Central memory CD8-positive, alpha-beta T cell (primary cell): ENCODE measurements at regions not wholly inside any gene's neighbourhood (a gene's known extent, or its start where the extent isn't known, plus 50 kb on each side); places are given as distances from the start of the nearest gene placed in this dataset.

Experiments used
- ATAC-seq: fragments of 150-1000 bp; cut with Tn5 transposase; replicated peaks from 2 replicates; pipeline ENCODE4 v1.10.0; 2022; ENCODE audit warnings: mild to moderate bottlenecking, moderate FRiP score, moderate number of reproducible peaks; ENCODE audit not compliant: poor library complexity, severe bottlenecking; ENCODE audit errors: extremely low read depth
- DNase-seq, 2 donors: peaks; one replicate each; pipeline ENCODE4 v3.0.0; 2021; ENCODE audit warnings: low spot score in 2 of 2
- H3K27ac Mint-ChIP-seq: one replicate; pipeline ENCODE4 v1.8.0; 2022; ENCODE audit warnings: low read depth, mild to moderate bottlenecking, moderate library complexity, mixed read lengths
- H3K27me3 Mint-ChIP-seq: one replicate; pipeline ENCODE4 v1.8.0; 2022; ENCODE audit warnings: mixed read lengths
- H3K36me3 Mint-ChIP-seq: one replicate; pipeline ENCODE4 v1.8.0; 2022; ENCODE audit warnings: mild to moderate bottlenecking, moderate library complexity, mixed read lengths; ENCODE audit not compliant: insufficient read depth
- H3K4me1 Mint-ChIP-seq: one replicate; pipeline ENCODE4 v1.8.0; 2022; ENCODE audit warnings: mixed read lengths
- H3K4me3 Mint-ChIP-seq: one replicate; pipeline ENCODE4 v1.8.0; 2022; ENCODE audit warnings: mild to moderate bottlenecking, moderate library complexity, mixed read lengths
- H3K9me3 Mint-ChIP-seq: one replicate; pipeline ENCODE4 v1.8.0; 2022; ENCODE audit warnings: mixed read lengths

- no peaks in the 10 kb centered on the region for H3K9me3 Mint-ChIP-seq
- H3K4me3 Mint-ChIP-seq: no peak overlapping the region
- no peaks in the 10 kb centered on the region for H3K27me3 Mint-ChIP-seq
- H3K27ac Mint-ChIP-seq: no peak overlapping the region
- H3K4me1 Mint-ChIP-seq: no peaks in the 10 kb centered on the region
- ATAC-seq: no peak
- H3K36me3 Mint-ChIP-seq: no peaks in the 10 kb centered on the region
- no peak for DNase-seq
Observed at GRCh38 chr2:67041051-67041450, 356.1 kb upstream of the ETAA1 start.

GRCh38 chr2:67043781-67044478, 353.2 kb upstream of the ETAA1 start:
- no peak for ATAC-seq
- no peak overlapping the region for H3K27ac Mint-ChIP-seq
- no peak overlapping the region for H3K4me3 Mint-ChIP-seq
- peaks cover 6% of the 10 kb centered on the region for H3K9me3 Mint-ChIP-seq
- no peaks in the 10 kb centered on the region for H3K36me3 Mint-ChIP-seq
- no peak for DNase-seq
- no peaks in the 10 kb centered on the region for H3K4me1 Mint-ChIP-seq
- H3K27me3 Mint-ChIP-seq: no peaks in the 10 kb centered on the region

- DNase-seq (no peak), ATAC-seq (no peak)
- Mint-ChIP-seq H3K4me3 (no peak overlapping the region), H3K36me3 (no peaks in the 10 kb centered on the region), H3K9me3 (peaks cover 14% of the 10 kb centered on the region), H3K27ac (no peak overlapping the region), H3K27me3 (no peaks in the 10 kb centered on the region), H3K4me1 (no peaks in the 10 kb centered on the region)
Observed at GRCh38 chr2:67046591-67046990, 350.5 kb upstream of the ETAA1 start.

- DNase-seq (no peak), ATAC-seq (no peak)
- Mint-ChIP-seq H3K9me3 (peaks cover 18% of the 10 kb centered on the region), H3K27ac (no peak overlapping the region), H3K4me3 (no peak overlapping the region), H3K27me3 (no peaks in the 10 kb centered on the region), H3K4me1 (no peaks in the 10 kb centered on the region), H3K36me3 (no peaks in the 10 kb centered on the region)
Observed at GRCh38 chr2:67048314-67048713, 348.8 kb upstream of the ETAA1 start.

- DNase-seq (no peak), ATAC-seq (no peak)
- no peaks in the 10 kb centered on the region for H3K27me3 Mint-ChIP-seq
- no peak overlapping the region for H3K4me3 Mint-ChIP-seq
- peaks cover 18% of the 10 kb centered on the region for H3K9me3 Mint-ChIP-seq
- H3K4me1 Mint-ChIP-seq: no peaks in the 10 kb centered on the region
- no peak overlapping the region for H3K27ac Mint-ChIP-seq
- no peaks in the 10 kb centered on the region for H3K36me3 Mint-ChIP-seq
Observed at GRCh38 chr2:67050622-67051021, 346.5 kb upstream of the ETAA1 start.

- H3K9me3 Mint-ChIP-seq: peaks cover 6% of the 10 kb centered on the region
- H3K27ac Mint-ChIP-seq: no peak overlapping the region
- no peaks in the 10 kb centered on the region for H3K27me3 Mint-ChIP-seq
- DNase-seq (no peak), ATAC-seq (no peak)
- no peak overlapping the region for H3K4me3 Mint-ChIP-seq
- no peaks in the 10 kb centered on the region for H3K36me3 Mint-ChIP-seq
- no peaks in the 10 kb centered on the region for H3K4me1 Mint-ChIP-seq
Observed at GRCh38 chr2:67054728-67055127, 342.4 kb upstream of the ETAA1 start.

GRCh38 chr2:67055387-67056304, 341.5 kb upstream of the ETAA1 start:
- no peak overlapping the region for H3K27ac Mint-ChIP-seq
- no peaks in the 10 kb centered on the region for H3K4me1 Mint-ChIP-seq
- no peaks in the 10 kb centered on the region for H3K36me3 Mint-ChIP-seq
- H3K27me3 Mint-ChIP-seq: no peaks in the 10 kb centered on the region
- no peak for ATAC-seq
- DNase-seq: no peak
- H3K9me3 Mint-ChIP-seq: peaks cover 9% of the 10 kb centered on the region
- no peak overlapping the region for H3K4me3 Mint-ChIP-seq

- no peak for ATAC-seq
- H3K9me3 Mint-ChIP-seq: peaks cover 6% of the 10 kb centered on the region
- DNase-seq: no peak
- no peaks in the 10 kb centered on the region for H3K4me1 Mint-ChIP-seq
- H3K27ac Mint-ChIP-seq: no peak overlapping the region
- no peak overlapping the region for H3K4me3 Mint-ChIP-seq
- H3K27me3 Mint-ChIP-seq: no peaks in the 10 kb centered on the region
- no peaks in the 10 kb centered on the region for H3K36me3 Mint-ChIP-seq
Observed at GRCh38 chr2:67057123-67057522, 340.0 kb upstream of the ETAA1 start.

- Mint-ChIP-seq H3K27me3 (no peaks in the 10 kb centered on the region), H3K4me3 (no peak overlapping the region), H3K36me3 (no peaks in the 10 kb centered on the region), H3K9me3 (peaks cover 6% of the 10 kb centered on the region), H3K4me1 (no peaks in the 10 kb centered on the region), H3K27ac (no peak overlapping the region)
- DNase-seq: no peak
- ATAC-seq: no peak
Observed at GRCh38 chr2:67057901-67058703, 339.0 kb upstream of the ETAA1 start.

- H3K9me3 Mint-ChIP-seq: peaks cover 6% of the 10 kb centered on the region
- H3K36me3 Mint-ChIP-seq: no peaks in the 10 kb centered on the region
- H3K4me3 Mint-ChIP-seq: no peak overlapping the region
- H3K27ac Mint-ChIP-seq: no peak overlapping the region
- ATAC-seq: no peak
- DNase-seq: no peak
- no peaks in the 10 kb centered on the region for H3K4me1 Mint-ChIP-seq
- no peaks in the 10 kb centered on the region for H3K27me3 Mint-ChIP-seq
Observed at GRCh38 chr2:67065046-67065445, 332.1 kb upstream of the ETAA1 start.

GRCh38 chr2:67066782-67067181, 330.4 kb upstream of the ETAA1 start:
- no peak overlapping the region for H3K27ac Mint-ChIP-seq
- H3K4me1 Mint-ChIP-seq: no peaks in the 10 kb centered on the region
- no peaks in the 10 kb centered on the region for H3K27me3 Mint-ChIP-seq
- no peak for ATAC-seq
- no peaks in the 10 kb centered on the region for H3K36me3 Mint-ChIP-seq
- H3K9me3 Mint-ChIP-seq: no peaks in the 10 kb centered on the region
- DNase-seq: no peak
- H3K4me3 Mint-ChIP-seq: no peak overlapping the region

- DNase-seq (no peak), ATAC-seq (no peak)
- peaks cover 2% of the 10 kb centered on the region for H3K9me3 Mint-ChIP-seq
- H3K27me3 Mint-ChIP-seq: no peaks in the 10 kb centered on the region
- no peak overlapping the region for H3K4me3 Mint-ChIP-seq
- no peak overlapping the region for H3K27ac Mint-ChIP-seq
- H3K4me1 Mint-ChIP-seq: no peaks in the 10 kb centered on the region
- H3K36me3 Mint-ChIP-seq: no peaks in the 10 kb centered on the region
Observed at GRCh38 chr2:67067656-67068055, 329.5 kb upstream of the ETAA1 start.
